Colonic mucosa (tissue), 4 donors: ENCODE measurements at regions not wholly inside any gene's neighbourhood (a gene's known extent, or its start where the extent isn't known, plus 50 kb on each side); places are given as distances from the start of the nearest gene placed in this dataset.

Experiments used
- DNase-seq: peaks from one replicate; pipeline ENCODE4 v3.0.0-alpha.2; 2020
- H3K27ac ChIP-seq: fragments of 200-600 bp; one replicate; pipeline ENCODE4 v1.8.0; 2021
- H3K27me3 ChIP-seq: fragments of 200-600 bp; one replicate; pipeline ENCODE4 v1.8.0; 2021
- H3K36me3 ChIP-seq: fragments of 200-600 bp; one replicate; pipeline ENCODE4 v1.8.0; 2021
- H3K4me1 ChIP-seq: fragments of 200-600 bp; one replicate; pipeline ENCODE4 v1.8.0; 2021; ENCODE audit warnings: mild to moderate bottlenecking
- H3K4me3 ChIP-seq: fragments of 200-600 bp; one replicate; pipeline ENCODE4 v1.8.0; 2021
- H3K9ac ChIP-seq, 2 donors: one replicate each; pipeline ENCODE4 v1.7.0; 2013; ENCODE audit warnings: control low read depth in 2 of 2, low read depth in 2 of 2, low read length in 2 of 2
- H3K9me3 ChIP-seq: fragments of 200-600 bp; one replicate; pipeline ENCODE4 v1.8.0; 2021
- CTCF ChIP-seq: fragments of 200-600 bp; IDR thresholded peaks from one replicate; pipeline ENCODE4 v1.8.0; 2022; ENCODE audit warnings: antibody characterized with exemption, mild to moderate bottlenecking
- intact Hi-C: fragments of 100-400 bp; cut with DNase I; formaldehyde crosslinking; loops from one replicate; pipeline ENCODE4 v1.14.1; 2022
- donor health status: healthy.
- donor health status: DM: no; HTN: no; CAD: no.
- donor health status: DM: no; HTN: no; CAD: no.

GRCh38 chr1:229002037-229002436 is 266.8 kb downstream of the RHOU start:
- no peaks in the 10 kb centered on the region for H3K27me3 ChIP-seq
- no peaks in the 10 kb centered on the region for H3K36me3 ChIP-seq
- H3K9ac ChIP-seq = no peak overlapping the region
- H3K27ac ChIP-seq = no peak overlapping the region
- no peak for TF ChIP-seq CTCF
- intact Hi-C loops = no loop called here
- no peak for DNase-seq
- H3K9me3 ChIP-seq = no peaks in the 10 kb centered on the region
- H3K4me3 ChIP-seq = no peak overlapping the region
- H3K4me1 ChIP-seq = no peaks in the 10 kb centered on the region

- no peak overlapping the region for H3K4me3 ChIP-seq
- TF ChIP-seq CTCF = no peak
- intact Hi-C loops = no loop called here
- H3K36me3 ChIP-seq = no peaks in the 10 kb centered on the region
- no peak overlapping the region for H3K9ac ChIP-seq
- DNase-seq = no peak
- no peaks in the 10 kb centered on the region for H3K9me3 ChIP-seq
- H3K4me1 ChIP-seq = no peaks in the 10 kb centered on the region
- no peaks in the 10 kb centered on the region for H3K27me3 ChIP-seq
- H3K27ac ChIP-seq = no peak overlapping the region
Measured at GRCh38 chr1:229002451-229002960, 267.2 kb downstream of the RHOU start.

- Histone ChIP-seq H3K4me3 (no peak overlapping the region), H3K36me3 (no peaks in the 10 kb centered on the region), H3K9ac (no peak overlapping the region), H3K27me3 (no peaks in the 10 kb centered on the region), H3K9me3 (no peaks in the 10 kb centered on the region), H3K27ac (no peak overlapping the region), H3K4me1 (no peaks in the 10 kb centered on the region)
- intact Hi-C loops = no loop called here
- TF ChIP-seq CTCF = no peak
- no peak for DNase-seq
Measured at GRCh38 chr1:229003233-229004031, 267.5 kb upstream of the RAB4A start.

GRCh38 chr1:229004066-229004833 is 266.7 kb upstream of the RAB4A start:
- no peak for TF ChIP-seq CTCF
- Histone ChIP-seq H3K9ac (no peak overlapping the region), H3K9me3 (no peaks in the 10 kb centered on the region), H3K27ac (no peak overlapping the region), H3K36me3 (no peaks in the 10 kb centered on the region), H3K4me3 (no peak overlapping the region), H3K27me3 (no peaks in the 10 kb centered on the region), H3K4me1 (no peaks in the 10 kb centered on the region)
- DNase-seq = no peak
- intact Hi-C loops = no loop called here

- H3K36me3 ChIP-seq = no peaks in the 10 kb centered on the region
- H3K4me3 ChIP-seq = no peak overlapping the region
- intact Hi-C loops = no loop called here
- H3K9ac ChIP-seq = no peak overlapping the region
- TF ChIP-seq CTCF = no peak
- no peak overlapping the region for H3K27ac ChIP-seq
- no peaks in the 10 kb centered on the region for H3K4me1 ChIP-seq
- DNase-seq = no peak
- no peaks in the 10 kb centered on the region for H3K9me3 ChIP-seq
- no peaks in the 10 kb centered on the region for H3K27me3 ChIP-seq
Measured at GRCh38 chr1:229005097-229005496, 265.8 kb upstream of the RAB4A start.
